PC-9 (cell line): ENCODE measurements at regions not wholly inside any gene's neighbourhood (a gene's known extent, or its start where the extent isn't known, plus 50 kb on each side); places are given as distances from the start of the nearest gene placed in this dataset.

Experiments used
- BruUV-seq: library from RNA; stranded (reverse); fragments of 400-500 nt; replicated peaks from 2 replicates; lab custom pipeline; 2021; lab: Mats Ljungman, UMichigan
- CTCF ChIA-PET: fragments of 300-600 bp; sonication (Branson Sonifier 250); formaldehyde crosslinking; loops from one replicate; lab custom pipeline; 2022; ENCODE audit warnings: antibody characterized with exemption; lab: Charles Lee
- POLR2A ChIA-PET: fragments of 300-600 bp; sonication (Branson Sonifier 250); formaldehyde crosslinking; loops from one replicate; lab custom pipeline; 2022; ENCODE audit warnings: antibody characterized with exemption; ENCODE audit not compliant: unreplicated experiment; lab: Charles Lee
- DNase-seq, 2 experiments: peaks; one replicate each; pipeline versions ENCODE4 v3.0.0 to v3.0.0-alpha.2; 2015 to 2022; ENCODE audit warnings: mixed read lengths in 1 of 2
- H2AFZ ChIP-seq: fragments of 200-600 bp; sonication (generic); 2 replicates; pipeline ENCODE4 v1.8.1; 2017; ENCODE audit warnings: antibody characterized with exemption
- H3F3A ChIP-seq: fragments of 200-600 bp; sonication (generic); 2 replicates; pipeline ENCODE4 v1.8.1; 2017; ENCODE audit warnings: antibody characterized with exemption, mild to moderate bottlenecking, low read depth; ENCODE audit not compliant: insufficient read depth
- H3K27ac ChIP-seq: fragments of 200-600 bp; sonication (generic); 2 replicates; pipeline ENCODE4 v1.6.1; 2016; ENCODE audit warnings: mixed run types
- H3K27me3 ChIP-seq: fragments of 200-600 bp; sonication (generic); 2 replicates; pipeline ENCODE4 v1.6.1; 2016; ENCODE audit warnings: low read depth, mixed run types; ENCODE audit not compliant: insufficient read depth
- H3K36me3 ChIP-seq: fragments of 200-600 bp; sonication (generic); 2 replicates; pipeline ENCODE4 v1.6.1; 2016; ENCODE audit warnings: low read depth, mixed run types
- H3K4me1 ChIP-seq: fragments of 200-600 bp; sonication (generic); replicated peaks from 2 replicates; pipeline ENCODE4 v1.6.1; 2016; ENCODE audit warnings: mixed run types; ENCODE audit not compliant: insufficient read depth
- H3K4me2 ChIP-seq: fragments of 200-600 bp; sonication (generic); 2 replicates; pipeline ENCODE4 v1.6.1; 2017; ENCODE audit warnings: mixed run types
- H3K4me3 ChIP-seq: fragments of 200-600 bp; sonication (generic); 2 replicates; pipeline ENCODE4 v1.6.1; 2016; ENCODE audit warnings: mixed run types
- H3K79me2 ChIP-seq: fragments of 200-600 bp; sonication (generic); 2 replicates; pipeline ENCODE4 v1.6.1; 2017; ENCODE audit warnings: low read depth, mixed run types
- H3K9me2 ChIP-seq: fragments of 200-600 bp; sonication (generic); 2 replicates; pipeline ENCODE4 v1.8.1; 2017; ENCODE audit warnings: mild to moderate bottlenecking; ENCODE audit not compliant: insufficient read depth
- H3K9me3 ChIP-seq: fragments of 200-600 bp; sonication (generic); 2 replicates; pipeline ENCODE4 v1.8.1; 2016; ENCODE audit warnings: low read depth; ENCODE audit not compliant: insufficient read depth
- H4K20me1 ChIP-seq: fragments of 200-600 bp; sonication (generic); 2 replicates; pipeline ENCODE4 v1.8.1; 2017; ENCODE audit not compliant: insufficient read depth
- EZH2 ChIP-seq: fragments of 200-600 bp; sonication (generic); IDR thresholded peaks from 2 replicates; pipeline ENCODE4 v1.8.0; 2017; ENCODE audit warnings: antibody characterized with exemption, low read depth
- intact Hi-C: fragments of 100-400 bp; cut with micrococcal nuclease; formaldehyde crosslinking; loops from one replicate; pipeline ENCODE4 v1.10.0; 2022; ENCODE audit not compliant: unreplicated experiment
- TF ChIP-seq, protein P1 (sequence below): fragments of 200-600 bp; sonication (generic); conservative IDR thresholded peaks from 2 replicates; pipeline ENCODE4 v1.6.1; 2017; ENCODE audit warnings: mixed run types, antibody characterized with exemption, mild to moderate bottlenecking, moderate library complexity

DNA sequence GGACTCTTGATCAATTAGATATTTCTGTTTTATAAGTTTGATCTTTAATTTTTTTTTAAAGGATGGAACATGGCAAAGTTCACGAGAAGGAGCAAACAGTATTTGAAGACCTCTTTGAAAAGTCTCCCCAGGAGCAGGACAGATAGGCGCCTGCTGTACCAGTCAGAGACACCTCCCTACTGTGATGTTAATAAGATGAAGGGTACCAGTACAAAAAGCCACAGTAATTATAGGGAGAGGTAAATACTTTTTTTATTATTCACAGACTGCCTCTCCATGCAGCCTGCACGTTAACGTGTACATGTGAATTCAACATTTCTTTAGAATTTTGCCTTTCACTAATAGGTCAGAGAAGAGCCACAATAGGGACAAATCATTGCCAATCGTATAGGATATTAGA, 146.5 kb upstream of the CDH6 start:
- Histone ChIP-seq H3K27ac (no peak overlapping the region), H3K4me3 (no peak overlapping the region), H3K4me2 (no peak overlapping the region), H3K9me2 (no peaks in the 10 kb centered on the region), H3K9me3 (no peaks in the 10 kb centered on the region), H3K79me2 (no peaks in the 10 kb centered on the region), H2AFZ (no peak overlapping the region), H3K4me1 (no peaks in the 10 kb centered on the region), H3K36me3 (no peaks in the 10 kb centered on the region), H4K20me1 (no peaks in the 10 kb centered on the region), H3K27me3 (no peaks in the 10 kb centered on the region), H3F3A (no peaks in the 10 kb centered on the region)
- CTCF ChIA-PET: no interaction called here
- DNase-seq: no peak
- no peak for TF ChIP-seq EZH2
- TF ChIP-seq, protein P1, sequence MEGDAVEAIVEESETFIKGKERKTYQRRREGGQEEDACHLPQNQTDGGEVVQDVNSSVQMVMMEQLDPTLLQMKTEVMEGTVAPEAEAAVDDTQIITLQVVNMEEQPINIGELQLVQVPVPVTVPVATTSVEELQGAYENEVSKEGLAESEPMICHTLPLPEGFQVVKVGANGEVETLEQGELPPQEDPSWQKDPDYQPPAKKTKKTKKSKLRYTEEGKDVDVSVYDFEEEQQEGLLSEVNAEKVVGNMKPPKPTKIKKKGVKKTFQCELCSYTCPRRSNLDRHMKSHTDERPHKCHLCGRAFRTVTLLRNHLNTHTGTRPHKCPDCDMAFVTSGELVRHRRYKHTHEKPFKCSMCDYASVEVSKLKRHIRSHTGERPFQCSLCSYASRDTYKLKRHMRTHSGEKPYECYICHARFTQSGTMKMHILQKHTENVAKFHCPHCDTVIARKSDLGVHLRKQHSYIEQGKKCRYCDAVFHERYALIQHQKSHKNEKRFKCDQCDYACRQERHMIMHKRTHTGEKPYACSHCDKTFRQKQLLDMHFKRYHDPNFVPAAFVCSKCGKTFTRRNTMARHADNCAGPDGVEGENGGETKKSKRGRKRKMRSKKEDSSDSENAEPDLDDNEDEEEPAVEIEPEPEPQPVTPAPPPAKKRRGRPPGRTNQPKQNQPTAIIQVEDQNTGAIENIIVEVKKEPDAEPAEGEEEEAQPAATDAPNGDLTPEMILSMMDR: no peak
- intact Hi-C loops: loop anchor here (10.0 kb wide), 1 partner anchor 62 kb away; no protein-coding TSS in a partner anchor
- POLR2A ChIA-PET: no interaction called here
- BruUV-seq: no TSS peak

DNA sequence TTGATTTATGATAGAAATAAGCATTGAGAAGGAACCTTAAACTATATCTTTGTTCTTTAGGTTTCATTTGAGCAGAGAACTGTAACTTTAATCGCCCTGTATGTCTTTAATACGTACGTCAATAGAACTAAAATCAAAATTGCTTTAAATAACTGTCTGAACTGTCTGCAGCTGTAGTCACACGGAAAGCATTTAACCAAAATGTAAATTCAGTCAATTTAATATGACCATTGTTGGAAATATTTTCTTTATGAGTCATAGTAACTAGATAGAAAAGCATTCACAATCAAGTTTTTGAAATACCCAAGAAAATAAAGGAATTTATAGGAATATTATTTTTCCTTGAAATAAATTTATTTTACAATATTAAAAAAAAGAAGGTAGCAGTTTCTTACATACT, 157.1 kb upstream of the CDH6 start:
- no peaks in the 10 kb centered on the region for H3K4me1 ChIP-seq
- BruUV-seq: no TSS peak
- no peak overlapping the region for H3K27ac ChIP-seq
- H3F3A ChIP-seq: no peaks in the 10 kb centered on the region
- ChIA-PET POLR2A (no interaction called here), CTCF (no interaction called here)
- H3K4me2 ChIP-seq: no peak overlapping the region
- H4K20me1 ChIP-seq: no peaks in the 10 kb centered on the region
- H2AFZ ChIP-seq: no peak overlapping the region
- no peak overlapping the region for H3K4me3 ChIP-seq
- intact Hi-C loops: no loop called here
- H3K9me2 ChIP-seq: peaks cover 7% of the 10 kb centered on the region; the same call in 1 of the 2 replicates
- H3K9me3 ChIP-seq: no peaks in the 10 kb centered on the region
- H3K79me2 ChIP-seq: no peaks in the 10 kb centered on the region
- no peaks in the 10 kb centered on the region for H3K36me3 ChIP-seq
- TF ChIP-seq EZH2: no peak
- TF ChIP-seq, protein P1: no peak
- no peak for DNase-seq
- no peaks in the 10 kb centered on the region for H3K27me3 ChIP-seq

DNA sequence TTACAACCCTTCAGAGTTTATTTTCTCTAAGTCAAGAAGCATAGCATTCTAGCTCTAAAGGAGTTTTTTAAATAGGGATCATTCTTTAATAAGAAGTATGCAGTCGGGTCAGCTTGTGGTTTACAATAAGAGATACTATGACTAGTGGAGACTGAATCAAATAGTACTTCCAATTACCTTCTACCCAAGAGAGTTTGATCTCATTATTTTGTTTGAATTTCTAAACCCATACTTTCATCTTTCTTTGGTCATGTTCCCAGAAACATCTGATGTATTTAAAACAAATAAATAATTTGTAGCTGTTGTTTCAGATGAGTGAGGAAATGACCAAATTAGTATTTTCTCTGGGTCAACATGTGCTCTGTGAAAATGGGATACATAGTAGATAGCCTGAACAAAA, 160.2 kb upstream of the CDH6 start:
- H3F3A ChIP-seq: no peaks in the 10 kb centered on the region
- H3K4me2 ChIP-seq: no peak overlapping the region
- TF ChIP-seq EZH2: no peak
- TF ChIP-seq, protein P1: no peak
- POLR2A ChIA-PET: no interaction called here
- H2AFZ ChIP-seq: no peak overlapping the region
- intact Hi-C loops: no loop called here
- no peak overlapping the region for H3K27ac ChIP-seq
- no peaks in the 10 kb centered on the region for H3K4me1 ChIP-seq
- H3K79me2 ChIP-seq: no peaks in the 10 kb centered on the region
- BruUV-seq: no TSS peak
- no peaks in the 10 kb centered on the region for H3K36me3 ChIP-seq
- no peak for DNase-seq
- CTCF ChIA-PET: no interaction called here
- H3K9me2 ChIP-seq: peaks cover 7% of the 10 kb centered on the region; the same call in 1 of the 2 replicates
- H3K4me3 ChIP-seq: no peak overlapping the region
- no peaks in the 10 kb centered on the region for H3K27me3 ChIP-seq
- no peaks in the 10 kb centered on the region for H3K9me3 ChIP-seq
- no peaks in the 10 kb centered on the region for H4K20me1 ChIP-seq
